Activated CD4-positive, alpha-beta memory T cell treated with anti-CD3 and anti-CD28 coated beads for 36 hours (primary cell): ENCODE measurements at regions not wholly inside any gene's neighbourhood (a gene's known extent, or its start where the extent isn't known, plus 50 kb on each side); places are given as distances from the start of the nearest gene placed in this dataset.
"Not testable (repeated sequence)": the region's sequence is repeated elsewhere in the genome, so short reads cannot be mapped to it uniquely, and the experiment has no call there.

Experiments used
- CTCF ChIA-PET: fragments of 350-600 bp; sonication (Branson Sonifier 250); formaldehyde crosslinking; loops from one replicate; lab custom pipeline; 2021; ENCODE audit warnings: antibody characterized with exemption, inconsistent platforms; lab: Charles Lee
- POLR2A ChIA-PET: fragments of 350-600 bp; sonication (Branson Sonifier 250); formaldehyde crosslinking; loops from one replicate; lab custom pipeline; 2021; ENCODE audit warnings: antibody characterized with exemption; lab: Charles Lee
- DNase-seq: peaks from one replicate; pipeline ENCODE4 v3.0.0-alpha.2; 2020
- H3K27ac Mint-ChIP-seq: one replicate; pipeline ENCODE4 v1.8.0; 2021; ENCODE audit warnings: mixed read lengths
- H3K27me3 Mint-ChIP-seq: one replicate; pipeline ENCODE4 v1.8.0; 2021; ENCODE audit warnings: mixed read lengths
- H3K36me3 Mint-ChIP-seq: one replicate; pipeline ENCODE4 v1.8.0; 2021; ENCODE audit warnings: mixed read lengths
- H3K4me1 Mint-ChIP-seq: one replicate; pipeline ENCODE4 v1.8.0; 2021; ENCODE audit warnings: low read depth, mixed read lengths
- H3K4me3 Mint-ChIP-seq: one replicate; pipeline ENCODE4 v1.8.0; 2021; ENCODE audit warnings: mild to moderate bottlenecking, mixed read lengths
- H3K9me3 Mint-ChIP-seq: one replicate; pipeline ENCODE4 v1.8.0; 2021; ENCODE audit warnings: mixed read lengths
- intact Hi-C: fragments of 100-400 bp; cut with micrococcal nuclease; formaldehyde crosslinking; loops from one replicate; pipeline ENCODE4 v1.15.1; 2023

GRCh38 chr16:29089679-29090078, 104.8 kb downstream of the LAT start:
- H3K4me1 Mint-ChIP-seq = peaks cover 23% of the 10 kb centered on the region
- H3K27me3 Mint-ChIP-seq, H3K27ac Mint-ChIP-seq, POLR2A ChIA-PET, DNase-seq, H3K4me3 Mint-ChIP-seq, CTCF ChIA-PET, H3K9me3 Mint-ChIP-seq: not testable (repeated sequence)
- intact Hi-C loops = loop anchor here (10.0 kb wide), 1 partner anchor 65 kb away; no protein-coding TSS in a partner anchor
- peaks cover 18% of the 10 kb centered on the region for H3K36me3 Mint-ChIP-seq

GRCh38 chr16:29087673-29088072, 102.8 kb downstream of the LAT start:
- H3K27me3 Mint-ChIP-seq, H3K9me3 Mint-ChIP-seq, POLR2A ChIA-PET, H3K4me3 Mint-ChIP-seq, CTCF ChIA-PET: not testable (repeated sequence)
- H3K36me3 Mint-ChIP-seq = peaks cover 17% of the 10 kb centered on the region
- intact Hi-C loops = loop anchor here (10.0 kb wide), 1 partner anchor 63 kb away; no protein-coding TSS in a partner anchor
- peak; percentile 38 for DNase-seq
- peaks cover 14% of the 10 kb centered on the region for H3K4me1 Mint-ChIP-seq
- H3K27ac Mint-ChIP-seq = peak overlapping the region; percentile 76

- Mint-ChIP-seq H3K4me1 (peaks cover 12% of the 10 kb centered on the region), H3K4me3 (peak overlapping the region; percentile 79), H3K36me3 (peaks cover 12% of the 10 kb centered on the region), H3K27ac (peak overlapping the region; percentile 58)
- POLR2A ChIA-PET, H3K9me3 Mint-ChIP-seq, CTCF ChIA-PET, H3K27me3 Mint-ChIP-seq: not testable (repeated sequence)
- peak; percentile 57 for DNase-seq
- intact Hi-C loops = loop anchor here (10.0 kb wide), 1 partner anchor 57 kb away; no protein-coding TSS in a partner anchor
These were observed 97.2 kb downstream of the LAT start for GRCh38 chr16:29081829-29082639.

- Mint-ChIP-seq H3K4me3 (peak overlapping the region; percentile 95), H3K27ac (peak overlapping the region; percentile 97), H3K4me1 (peaks cover 28% of the 10 kb centered on the region)
- H3K9me3 Mint-ChIP-seq, H3K27me3 Mint-ChIP-seq, intact Hi-C loops, H3K36me3 Mint-ChIP-seq: not testable (repeated sequence)
- ChIA-PET CTCF (interaction anchor here (1.0 to 1.6 kb wide), 4 partner anchors 92 to 129 kb away, joined by 3 to 7 read pairs (median 4); partner anchors contain the start of gene SPNS1), POLR2A (interaction anchor here (0.6 to 1.4 kb wide), 7 partner anchors 46 to 251 kb away, joined by 3 to 6 read pairs (median 4); partner anchors contain the start of gene LAT)
- DNase-seq = peak; percentile 61
These were observed 89.9 kb downstream of the LAT start for GRCh38 chr16:29074554-29075402.

- H3K4me3 Mint-ChIP-seq, H3K36me3 Mint-ChIP-seq, POLR2A ChIA-PET, H3K27me3 Mint-ChIP-seq, DNase-seq, H3K27ac Mint-ChIP-seq, intact Hi-C loops, H3K4me1 Mint-ChIP-seq, CTCF ChIA-PET, H3K9me3 Mint-ChIP-seq: not testable (repeated sequence)
These were observed 77.4 kb downstream of the LAT start for GRCh38 chr16:29062235-29062634.

GRCh38 chr16:29061467-29061921, 76.6 kb downstream of the LAT start:
- H3K4me3 Mint-ChIP-seq, POLR2A ChIA-PET, H3K27ac Mint-ChIP-seq, H3K36me3 Mint-ChIP-seq, intact Hi-C loops, H3K27me3 Mint-ChIP-seq, CTCF ChIA-PET, H3K4me1 Mint-ChIP-seq, DNase-seq, H3K9me3 Mint-ChIP-seq: not testable (repeated sequence)

GRCh38 chr16:29060022-29060810, 75.4 kb downstream of the LAT start:
- H3K27ac Mint-ChIP-seq, H3K36me3 Mint-ChIP-seq, intact Hi-C loops, DNase-seq, H3K4me1 Mint-ChIP-seq, H3K9me3 Mint-ChIP-seq, CTCF ChIA-PET, POLR2A ChIA-PET, H3K4me3 Mint-ChIP-seq, H3K27me3 Mint-ChIP-seq: not testable (repeated sequence)

GRCh38 chr16:29059575-29059974, 74.7 kb downstream of the LAT start:
- H3K4me1 Mint-ChIP-seq, CTCF ChIA-PET, H3K27me3 Mint-ChIP-seq, DNase-seq, H3K4me3 Mint-ChIP-seq, H3K27ac Mint-ChIP-seq, H3K9me3 Mint-ChIP-seq, H3K36me3 Mint-ChIP-seq, intact Hi-C loops, POLR2A ChIA-PET: not testable (repeated sequence)
